ENCODE measurements at regions not wholly inside any gene's neighbourhood (a gene's known extent, or its start where the extent isn't known, plus 50 kb on each side); places are given as distances from the start of the nearest gene placed in this dataset.

DNA sequence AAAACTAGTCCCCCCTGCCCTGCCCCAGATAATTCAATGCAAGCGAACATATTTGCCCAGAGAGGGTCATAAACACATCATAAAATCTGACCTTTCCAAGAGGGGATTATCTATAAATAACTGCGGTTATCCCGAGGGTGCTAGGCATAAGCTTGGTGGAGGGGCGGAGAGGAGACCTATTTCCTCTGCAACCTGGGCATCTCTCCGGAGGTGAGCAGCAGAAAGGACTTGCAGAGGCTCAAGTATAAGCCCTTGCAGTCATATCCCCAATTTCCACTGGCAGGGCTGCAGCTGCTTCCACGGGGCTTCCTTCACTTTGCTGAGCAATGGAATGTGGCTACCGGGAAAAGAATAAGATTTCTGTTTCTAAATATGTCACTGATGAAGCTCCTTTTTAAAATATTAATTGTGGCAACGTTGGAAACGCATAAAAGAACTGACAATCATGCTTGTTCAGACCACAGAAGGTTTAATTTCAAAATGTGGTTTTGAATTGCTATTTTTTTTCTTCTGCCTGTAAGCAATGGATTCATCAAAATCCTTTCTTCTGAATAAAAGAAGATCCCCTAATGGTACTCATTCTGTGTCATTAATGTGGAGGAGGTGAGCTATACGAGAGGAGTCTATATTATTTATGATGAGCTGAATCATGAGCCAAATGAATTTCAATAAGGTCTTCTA lies 268.9 kb upstream of the ATP2B1 start:
- no peak for DNase-seq

DNA sequence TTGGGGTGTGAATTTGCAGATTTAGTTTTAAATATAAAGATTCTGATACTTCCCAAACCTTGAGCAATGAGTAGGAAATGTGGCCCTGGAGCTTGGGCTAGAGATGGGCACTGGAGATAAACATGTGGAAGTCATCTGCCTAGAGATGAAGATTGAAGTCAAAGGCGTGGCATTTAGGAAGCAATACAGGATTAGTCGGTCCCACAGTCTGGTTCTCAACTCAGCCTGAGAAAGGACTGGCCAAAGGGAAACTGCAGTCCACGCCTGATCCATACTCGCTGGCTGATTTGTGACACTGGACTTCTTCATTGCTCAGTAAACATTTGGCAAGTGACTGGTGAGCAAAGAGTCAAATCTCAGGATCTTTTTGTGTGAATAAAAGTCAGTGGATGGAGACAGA lies 268.2 kb upstream of the ATP2B1 start:
- no peak for DNase-seq

DNA sequence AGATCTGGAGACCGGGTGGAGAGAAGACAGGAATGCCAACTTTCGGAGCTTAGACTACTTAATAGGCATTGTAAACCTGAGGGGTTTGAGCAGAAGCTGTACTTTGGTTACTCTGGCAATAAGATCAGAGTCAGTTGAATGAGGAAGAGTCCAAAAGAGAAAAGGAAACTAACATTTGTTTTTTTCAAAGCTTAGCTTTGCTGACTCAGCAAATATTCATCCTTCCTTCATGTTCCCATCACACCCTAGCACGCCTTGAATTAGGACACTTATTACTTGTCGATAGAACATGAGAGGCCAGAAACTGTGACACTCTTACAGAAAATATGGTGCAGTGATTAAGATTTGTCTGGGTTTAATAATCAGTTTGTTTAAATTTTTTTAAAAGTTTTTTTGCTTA lies 266.9 kb upstream of the ATP2B1 start:
- DNase-seq = no peak

DNA sequence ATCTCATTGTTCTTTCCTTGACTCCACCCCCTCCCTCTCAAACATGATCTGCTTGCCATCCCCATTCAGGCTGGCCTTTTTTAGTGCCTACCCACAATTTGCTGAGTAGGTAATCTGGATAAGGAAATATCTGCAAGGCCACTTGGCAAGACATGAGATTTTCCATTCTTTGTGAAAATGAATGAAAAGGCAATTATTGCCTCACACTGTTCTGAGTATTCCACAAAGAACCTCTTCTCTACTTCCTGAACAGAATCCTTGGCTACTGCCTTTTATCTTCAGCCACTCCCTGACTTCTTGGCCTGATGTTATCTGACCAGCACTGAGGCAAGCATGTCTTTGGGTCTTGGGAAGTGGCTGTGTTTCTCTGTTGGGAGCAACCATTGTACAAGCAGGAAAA lies 263.2 kb upstream of the ATP2B1 start:
- DNase-seq = no peak

- no peak for DNase-seq
These were observed 262.1 kb upstream of the ATP2B1 start for GRCh38 chr12:89970722-89971121.

- DNase-seq = no peak
These were observed 260.5 kb upstream of the ATP2B1 start for GRCh38 chr12:89969093-89969492.

DNA sequence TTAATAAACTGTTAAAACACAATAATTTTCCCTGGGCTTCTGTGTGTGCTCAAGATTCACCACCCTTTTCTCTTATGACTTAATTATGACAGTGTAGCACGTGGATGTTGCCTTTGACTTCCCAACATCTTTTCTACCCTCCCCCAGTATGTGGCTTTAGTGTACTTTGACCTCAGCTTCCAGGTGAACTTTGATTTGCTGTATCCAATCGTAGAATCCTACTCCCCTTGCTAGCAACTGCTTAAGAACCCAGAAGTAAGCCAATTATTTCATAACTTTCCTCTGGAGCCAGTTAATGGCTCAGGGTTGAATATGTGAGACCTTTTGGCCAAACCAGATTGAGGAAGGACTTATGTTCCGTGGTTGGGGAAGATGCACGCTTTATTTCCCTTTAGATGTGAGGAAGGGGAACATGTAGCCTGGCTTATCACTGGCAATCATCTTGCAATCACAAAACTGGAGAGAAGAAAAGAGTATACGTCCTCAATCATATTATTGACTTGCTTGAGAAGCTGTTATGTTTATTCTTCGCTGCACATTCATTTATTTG lies 259.6 kb upstream of the ATP2B1 start:
- no peak for DNase-seq

GRCh38 chr12:89966495-89967240 lies 258.0 kb upstream of the ATP2B1 start:
- no peak for DNase-seq

- DNase-seq = no peak
These were observed 257.4 kb upstream of the ATP2B1 start for GRCh38 chr12:89965993-89966392.

DNA sequence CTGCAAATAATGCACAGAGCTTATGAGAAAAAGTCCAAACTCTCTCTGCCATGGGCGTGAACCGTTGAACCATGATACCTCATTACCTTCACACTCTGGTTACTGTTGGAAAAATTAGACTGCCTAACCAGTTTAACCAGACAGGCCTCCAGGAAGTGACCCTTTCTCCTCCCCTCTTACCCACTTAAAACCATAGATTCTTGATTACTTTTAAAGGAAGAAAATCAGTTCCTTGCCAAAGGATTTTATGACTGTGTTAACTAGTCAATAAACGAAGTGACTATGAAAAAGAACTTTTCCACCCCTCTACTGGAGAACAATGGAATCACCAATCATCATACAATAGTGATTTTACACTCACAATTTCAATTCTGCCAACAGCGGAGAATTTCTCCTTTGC lies 254.0 kb upstream of the ATP2B1 start:
- DNase-seq = peak; percentile 1

DNA sequence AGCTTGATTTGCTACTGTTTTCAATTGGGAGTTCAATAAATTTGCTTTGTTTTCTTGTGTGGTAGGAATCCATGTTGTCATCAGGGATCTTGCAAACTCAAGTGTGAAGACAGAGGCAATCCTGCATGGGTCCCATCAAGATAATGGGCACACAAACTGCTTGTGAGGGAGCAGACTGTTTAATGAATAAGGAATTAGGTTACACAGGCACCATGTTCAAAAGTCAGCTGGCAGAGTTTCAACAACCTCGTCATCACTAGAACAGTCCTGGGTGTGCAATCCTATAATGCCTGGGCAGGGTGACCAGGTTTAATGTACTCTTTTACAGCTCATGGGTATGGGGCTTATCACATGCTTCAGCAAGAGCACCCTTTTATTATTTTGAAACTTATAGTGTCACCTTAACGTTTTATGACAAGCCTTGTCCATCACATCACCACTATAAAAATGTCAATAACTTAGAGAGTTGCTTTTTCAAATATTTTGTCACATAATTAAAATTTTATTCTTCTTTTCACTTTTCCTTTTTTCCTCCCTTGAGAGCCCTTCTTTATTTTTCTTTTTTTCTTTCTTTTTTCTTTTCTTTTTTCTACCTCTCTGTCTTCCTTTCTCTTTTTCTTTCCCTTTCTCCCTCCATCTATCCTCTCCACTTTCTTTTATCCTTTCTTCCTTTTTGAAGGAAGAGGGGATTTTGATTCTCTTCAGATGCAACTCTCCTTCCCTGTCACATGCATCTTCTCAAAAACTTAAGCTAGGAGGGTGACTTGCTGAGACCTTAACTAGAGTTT lies 252.2 kb upstream of the ATP2B1 start:
- DNase-seq = no peak

GRCh38 chr12:89960011-89960507 lies 251.4 kb upstream of the ATP2B1 start:
- no peak for DNase-seq

DNA sequence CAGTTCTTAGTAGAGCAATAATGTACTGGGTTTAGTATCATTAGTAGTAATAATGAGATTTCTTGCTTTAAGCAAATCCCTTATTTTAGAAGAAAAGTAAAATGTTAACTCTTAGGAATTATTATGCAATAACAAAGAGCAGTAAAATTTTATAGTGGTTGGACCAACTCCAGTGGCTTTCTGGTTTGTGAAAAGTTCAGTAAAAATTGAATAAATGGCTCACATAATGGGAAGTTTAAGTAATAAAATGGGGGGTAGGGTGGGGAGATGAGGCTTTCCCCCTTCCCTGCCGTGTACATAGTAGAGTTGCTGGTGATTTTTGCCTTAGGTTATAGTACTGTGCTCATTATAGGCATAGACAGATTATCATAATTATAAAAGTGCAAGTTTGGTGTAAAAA lies 250.5 kb upstream of the ATP2B1 start:
- no peak for DNase-seq

DNA sequence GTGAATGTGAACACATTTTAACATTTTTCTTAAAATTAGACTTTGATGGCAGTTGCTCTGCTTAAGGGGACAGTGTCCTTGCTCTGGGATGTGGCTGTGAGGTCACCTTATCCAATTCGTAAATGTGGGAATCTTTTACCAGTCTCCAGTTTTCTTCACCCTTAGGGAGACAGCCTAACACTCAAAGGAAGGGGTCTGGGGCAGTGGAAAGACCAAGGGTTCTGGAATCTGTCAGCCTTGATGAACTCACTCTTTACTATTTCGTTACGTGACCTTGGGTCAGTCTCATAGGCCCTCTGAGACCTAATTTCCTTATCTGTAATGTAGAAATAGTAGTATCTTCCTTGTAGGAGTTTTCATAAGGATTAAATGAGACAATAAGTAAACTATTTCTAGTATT lies 245.6 kb upstream of the ATP2B1 start:
- DNase-seq = no peak

DNA sequence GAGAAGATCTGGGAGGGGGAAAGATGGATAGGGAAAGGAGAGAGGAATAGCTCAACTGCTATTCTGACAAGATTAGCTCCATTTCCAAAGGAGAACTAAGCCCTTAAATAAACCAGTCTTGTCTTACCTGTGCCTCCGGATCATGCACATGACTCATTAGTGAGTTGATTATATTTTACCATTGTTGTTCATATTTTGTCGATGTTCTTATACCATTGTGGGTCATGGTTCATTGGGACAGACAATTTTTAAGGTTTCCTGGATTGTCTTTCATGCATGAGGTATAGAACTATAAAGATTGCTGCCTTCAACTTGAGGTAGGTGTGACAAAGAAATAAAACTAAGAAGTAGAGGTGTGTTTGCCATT lies 243.0 kb upstream of the ATP2B1 start:
- DNase-seq = no peak

DNA sequence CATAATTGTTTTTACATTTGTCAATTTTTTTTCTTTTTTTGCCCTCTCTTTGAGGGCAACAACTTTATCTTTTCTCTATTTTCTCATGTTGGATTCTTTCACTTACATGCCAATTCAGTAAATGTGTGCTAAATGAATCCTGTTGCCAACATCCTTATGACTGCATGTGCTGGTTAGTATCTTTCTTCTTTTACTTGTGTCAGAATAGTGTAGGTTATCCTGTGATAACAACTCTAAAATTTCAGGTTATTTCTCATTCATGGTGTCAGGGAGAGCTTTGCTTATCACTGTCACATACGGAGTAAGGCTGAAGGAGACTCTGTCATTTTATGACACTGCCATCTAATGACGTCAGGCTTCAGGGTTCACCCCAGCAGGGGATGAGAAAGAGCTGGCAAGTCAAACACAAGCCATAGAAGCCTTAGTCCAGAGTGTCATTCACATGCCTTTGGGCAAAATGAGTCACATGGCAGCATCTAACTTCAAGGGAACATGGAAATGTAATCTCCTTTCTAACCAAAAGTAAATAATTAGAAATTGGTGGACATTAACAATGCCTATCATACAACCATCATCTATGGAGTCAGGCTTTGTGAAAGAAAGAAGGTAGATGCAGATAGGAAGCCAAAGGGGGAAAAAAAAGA lies 242.5 kb upstream of the ATP2B1 start:
- DNase-seq = no peak

DNA sequence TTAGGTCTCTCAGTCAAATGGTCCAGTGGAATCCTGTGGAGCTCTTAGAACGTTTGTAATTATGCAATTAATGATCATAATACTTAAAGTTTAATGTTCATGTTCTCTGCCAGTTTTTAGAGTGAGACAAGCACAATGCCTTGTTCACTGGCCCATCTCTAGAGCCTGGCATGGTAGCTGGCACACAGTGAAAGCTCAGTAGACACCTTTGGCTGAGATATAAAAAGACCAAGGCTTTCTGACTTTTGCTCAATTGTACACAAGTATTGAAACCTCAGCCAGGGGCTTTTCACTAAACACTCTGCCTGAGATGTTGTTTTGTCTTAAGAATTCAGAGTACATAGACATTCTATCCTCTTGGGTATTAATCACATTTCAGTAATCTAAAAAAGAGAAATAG lies 241.8 kb upstream of the ATP2B1 start:
- DNase-seq = no peak

DNA sequence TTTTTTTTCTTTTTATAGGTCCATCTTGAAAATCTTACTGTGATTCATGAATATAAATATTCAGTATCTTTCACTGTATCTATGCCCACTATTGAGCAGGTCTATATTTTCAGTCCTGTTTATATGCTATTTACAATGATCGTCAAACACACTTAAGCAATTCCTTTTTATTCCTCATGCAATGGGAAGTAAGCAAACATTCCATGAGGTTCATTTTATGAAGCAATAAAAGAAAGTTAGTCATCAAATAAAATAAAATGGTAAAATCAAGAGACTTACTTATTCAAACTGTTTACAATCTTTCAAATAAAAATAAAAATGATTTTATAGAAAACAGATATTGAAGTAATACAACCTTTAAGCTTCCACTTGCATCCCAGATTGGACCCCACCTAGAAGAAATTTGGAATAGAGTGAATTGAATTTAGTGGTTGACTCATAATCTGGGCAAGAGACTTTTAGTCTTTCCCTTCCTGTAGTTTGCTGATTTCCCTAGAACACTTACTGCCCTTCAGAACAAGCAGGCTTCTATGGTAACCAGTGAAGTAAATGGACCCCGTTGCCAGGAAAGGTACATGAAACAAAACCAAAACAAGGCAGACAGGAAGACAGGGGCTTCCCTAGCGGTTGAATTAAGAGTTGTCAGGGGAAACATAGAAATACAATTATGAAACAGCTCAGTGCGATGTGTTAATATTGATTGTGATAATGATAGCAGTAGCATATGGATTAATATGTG lies 241.0 kb upstream of the ATP2B1 start:
- no peak for DNase-seq

GRCh38 chr12:89948271-89949175 lies 239.9 kb upstream of the ATP2B1 start:
- no peak for DNase-seq

- no peak for DNase-seq
These were observed 239.0 kb upstream of the ATP2B1 start for GRCh38 chr12:89947437-89948270.

All from NCI-H510A treated with DMSO at 0.1 percent for 48 hours (cell line).